Fibroblast of mammary gland (primary cell): ENCODE measurements at regions not wholly inside any gene's neighbourhood (a gene's known extent, or its start where the extent isn't known, plus 50 kb on each side); places are given as distances from the start of the nearest gene placed in this dataset.

ENCODE experiments used
- DNase-seq: peaks from one replicate; pipeline ENCODE4 v3.0.0-alpha.2; 2010; ENCODE audit warnings: low read depth
- H3K4me3 ChIP-seq: 2 replicates; pipeline ENCODE4 v1.5.1; 2011; ENCODE audit warnings: low read depth, mild to moderate bottlenecking, low read length, moderate library complexity; ENCODE audit not compliant: control insufficient read depth
- CTCF ChIP-seq: conservative IDR thresholded peaks from 2 replicates; pipeline ENCODE4 v1.5.1; 2011; ENCODE audit warnings: low read depth, low read length, inconsistent platforms; ENCODE audit not compliant: control insufficient read depth, insufficient read depth

- DNase-seq, result no peak
- no peak for TF ChIP-seq CTCF
- no peak overlapping the region for H3K4me3 ChIP-seq
Measured at GRCh38 chr5:90306613-90307012, 102.9 kb downstream of the CETN3 start.

- H3K4me3 ChIP-seq, result no peak overlapping the region
- DNase-seq, result no peak
- TF ChIP-seq CTCF, result no peak
Measured at GRCh38 chr5:90305041-90305720, 104.4 kb downstream of the CETN3 start.

GRCh38 chr5:90301248-90301647 is 108.3 kb downstream of the CETN3 start:
- DNase-seq, result no peak
- TF ChIP-seq CTCF, result no peak
- H3K4me3 ChIP-seq, result no peak overlapping the region

GRCh38 chr5:90297045-90297764 is 112.4 kb downstream of the CETN3 start:
- no peak for TF ChIP-seq CTCF
- no peak for DNase-seq
- H3K4me3 ChIP-seq, result no peak overlapping the region

- H3K4me3 ChIP-seq, result no peak overlapping the region
- no peak for TF ChIP-seq CTCF
- DNase-seq, result no peak
Measured at GRCh38 chr5:90294604-90295003, 115.0 kb downstream of the CETN3 start.

GRCh38 chr5:90293931-90294330 is 115.6 kb downstream of the CETN3 start:
- DNase-seq, result peak; percentile 18
- no peak for TF ChIP-seq CTCF
- no peak overlapping the region for H3K4me3 ChIP-seq
